Dedifferentiated amniotic fluid mesenchymal stem cell (primary cell): ENCODE measurements at regions not wholly inside any gene's neighbourhood (a gene's known extent, or its start where the extent isn't known, plus 50 kb on each side); places are given as distances from the start of the nearest gene placed in this dataset.
"Not testable (repeated sequence)": the region's sequence is repeated elsewhere in the genome, so short reads cannot be mapped to it uniquely, and the experiment has no call there.

Source experiments
- DNase-seq: peaks from one replicate; pipeline ENCODE4 v3.0.0-alpha.2; 2016; ENCODE audit errors: extremely low spot score

GRCh38 chr3:124137216-124137615 lies 145.3 kb upstream of the ROPN1 start:
- no peak for DNase-seq

- no peak for DNase-seq
These were observed 146.2 kb upstream of the ROPN1 start for GRCh38 chr3:124138148-124138547.

GRCh38 chr3:124140746-124141145 lies 148.8 kb upstream of the ROPN1 start:
- no peak for DNase-seq

- no peak for DNase-seq
These were observed 150.6 kb upstream of the ROPN1 start for GRCh38 chr3:124142389-124142970.

GRCh38 chr3:124143047-124143446 lies 151.1 kb upstream of the ROPN1 start:
- no peak for DNase-seq

GRCh38 chr3:124144035-124144814 lies 152.3 kb upstream of the ROPN1 start:
- DNase-seq, result no peak

- DNase-seq, result no peak
These were observed 155.5 kb upstream of the ROPN1 start for GRCh38 chr3:124147429-124147828.

GRCh38 chr3:124147946-124148345 lies 156.0 kb upstream of the ROPN1 start:
- no peak for DNase-seq

GRCh38 chr3:124149081-124149480 lies 157.2 kb upstream of the ROPN1 start:
- DNase-seq, result no peak

GRCh38 chr3:124149771-124150170 lies 157.8 kb upstream of the ROPN1 start:
- DNase-seq, result no peak

GRCh38 chr3:124152891-124153290 lies 161.0 kb upstream of the ROPN1 start:
- not testable (repeated sequence) for DNase-seq

- DNase-seq, result no peak
These were observed 165.2 kb upstream of the ROPN1 start for GRCh38 chr3:124156866-124157712.

GRCh38 chr3:124157748-124158147 lies 165.8 kb upstream of the ROPN1 start:
- DNase-seq, result no peak

GRCh38 chr3:124158168-124158881 lies 166.4 kb upstream of the ROPN1 start:
- no peak for DNase-seq

- DNase-seq, result no peak
These were observed 169.5 kb upstream of the ROPN1 start for GRCh38 chr3:124161448-124161847.

GRCh38 chr3:124163689-124164088 lies 171.8 kb upstream of the ROPN1 start:
- DNase-seq, result no peak

- DNase-seq, result no peak
These were observed 176.3 kb upstream of the ROPN1 start for GRCh38 chr3:124168271-124168670.

- DNase-seq, result no peak
These were observed 180.4 kb upstream of the ROPN1 start for GRCh38 chr3:124172283-124172682.

GRCh38 chr3:124172816-124173215 lies 180.9 kb upstream of the ROPN1 start:
- no peak for DNase-seq

GRCh38 chr3:124174476-124174875 lies 182.6 kb upstream of the ROPN1 start:
- DNase-seq, result no peak

GRCh38 chr3:124174910-124175874 lies 183.3 kb upstream of the ROPN1 start:
- no peak for DNase-seq
